Thymus (tissue), 11 donors: ENCODE measurements at regions not wholly inside any gene's neighbourhood (a gene's known extent, or its start where the extent isn't known, plus 50 kb on each side); places are given as distances from the start of the nearest gene placed in this dataset.

ENCODE experiments used
- DNase-seq, 9 donors: peaks; one replicate each; pipeline ENCODE4 v3.0.0-alpha.2; 2013; ENCODE audit warnings: low spot score in 9 of 9, low read depth in 6 of 9, missing footprints in 1 of 9
- H3K27ac ChIP-seq, 2 donors: one replicate each; pipeline ENCODE4 v1.5.1; 2013; ENCODE audit warnings: control low read depth in 1 of 2, low read depth in 1 of 2, low read length in 1 of 2, mild to moderate bottlenecking in 1 of 2, moderate library complexity in 1 of 2
- H3K27me3 ChIP-seq, 2 donors: one replicate each; pipeline ENCODE4 v1.5.1; 2013; ENCODE audit warnings: low read length in 1 of 2; ENCODE audit not compliant: control insufficient read depth in 2 of 2, insufficient read depth in 1 of 2
- H3K36me3 ChIP-seq, 2 donors: one replicate each; pipeline ENCODE4 v1.5.1; 2013; ENCODE audit warnings: low read length in 1 of 2, mild to moderate bottlenecking in 1 of 2, moderate library complexity in 1 of 2; ENCODE audit not compliant: control insufficient read depth in 2 of 2, insufficient read depth in 2 of 2
- H3K4me1 ChIP-seq, 2 donors: one replicate each; pipeline ENCODE4 v1.5.1; 2013; ENCODE audit warnings: low read length in 2 of 2; ENCODE audit not compliant: control insufficient read depth in 2 of 2, insufficient read depth in 2 of 2
- H3K4me3 ChIP-seq, 2 donors: one replicate each; pipeline ENCODE4 v1.5.1; 2013; ENCODE audit warnings: low read length in 2 of 2, control low read depth in 1 of 2, mild to moderate bottlenecking in 1 of 2
- H3K9me3 ChIP-seq, 2 donors: one replicate each; pipeline ENCODE4 v1.5.1; 2013; ENCODE audit warnings: low read length in 1 of 2, mild to moderate bottlenecking in 1 of 2; ENCODE audit not compliant: control insufficient read depth in 2 of 2, insufficient read depth in 1 of 2
- WGBS: extraction: QIAGEN DNeasy Blood & Tissue Kit; methylation state at CpG from one replicate; pipeline ENCODE4 v1.1.7; 2013; 5-methylcytosine and 5-hydroxymethylcytosine counted together
- donor health status: healthy.

- H3K36me3 ChIP-seq, result no peaks in the 10 kb centered on the region
- no peak for DNase-seq
- no peak overlapping the region for H3K4me3 ChIP-seq
- peaks cover 14 to 25% of the 10 kb centered on the region in 2 donors for H3K4me1 ChIP-seq
- H3K9me3 ChIP-seq, result no peaks in the 10 kb centered on the region
- no peaks in the 10 kb centered on the region for H3K27me3 ChIP-seq
- no peak overlapping the region for H3K27ac ChIP-seq
Observed at GRCh38 chr14:55734731-55735130, 154.7 kb downstream of the KTN1 start.

GRCh38 chr14:55739967-55740648 is 160.1 kb downstream of the KTN1 start:
- no peak overlapping the region for H3K4me3 ChIP-seq
- H3K27ac ChIP-seq, result no peak overlapping the region
- no peaks in the 10 kb centered on the region for H3K27me3 ChIP-seq
- 85% methylated on average over 6 of the region's 6 CpGs for WGBS
- H3K4me1 ChIP-seq, result peaks cover 4 to 8% of the 10 kb centered on the region in 2 donors
- DNase-seq, result no peak
- H3K9me3 ChIP-seq, result no peaks in the 10 kb centered on the region
- H3K36me3 ChIP-seq, result no peaks in the 10 kb centered on the region

GRCh38 chr14:55740649-55740989 is 160.6 kb downstream of the KTN1 start:
- DNase-seq, result no peak
- 97% methylated on average over 3 of the region's 3 CpGs for WGBS
- peaks cover 5 to 13% of the 10 kb centered on the region in 2 donors for H3K4me1 ChIP-seq
- no peak overlapping the region for H3K27ac ChIP-seq
- H3K4me3 ChIP-seq, result no peak overlapping the region
- no peaks in the 10 kb centered on the region for H3K27me3 ChIP-seq
- no peaks in the 10 kb centered on the region for H3K9me3 ChIP-seq
- H3K36me3 ChIP-seq, result no peaks in the 10 kb centered on the region

- H3K4me1 ChIP-seq, result peaks cover 8 to 20% of the 10 kb centered on the region in 2 donors
- no peak for DNase-seq
- no peaks in the 10 kb centered on the region for H3K27me3 ChIP-seq
- H3K9me3 ChIP-seq, result no peaks in the 10 kb centered on the region
- no peaks in the 10 kb centered on the region for H3K36me3 ChIP-seq
- no peak overlapping the region for H3K4me3 ChIP-seq
- WGBS, result 86% methylated on average over 5 of the region's 5 CpGs
- no peak overlapping the region for H3K27ac ChIP-seq
Observed at GRCh38 chr14:55741240-55741639, 161.2 kb downstream of the KTN1 start.

- no peak for DNase-seq
- no peak overlapping the region for H3K4me3 ChIP-seq
- no peaks in the 10 kb centered on the region for H3K9me3 ChIP-seq
- H3K36me3 ChIP-seq, result no peaks in the 10 kb centered on the region
- no peak overlapping the region for H3K27ac ChIP-seq
- H3K27me3 ChIP-seq, result no peaks in the 10 kb centered on the region
- WGBS, result 91% methylated on average over 6 of the region's 6 CpGs
- H3K4me1 ChIP-seq, result peaks cover 28 to 43% of the 10 kb centered on the region in 2 donors
Observed at GRCh38 chr14:55743551-55743950, 163.5 kb downstream of the KTN1 start.

GRCh38 chr14:55744321-55744720 is 164.3 kb downstream of the KTN1 start:
- Histone ChIP-seq H3K27ac (peak overlapping the region in 1 of 2 donors; percentile 23), H3K27me3 (no peaks in the 10 kb centered on the region), H3K9me3 (no peaks in the 10 kb centered on the region), H3K4me3 (no peak overlapping the region), H3K36me3 (no peaks in the 10 kb centered on the region), H3K4me1 (peaks cover 36 to 50% of the 10 kb centered on the region in 2 donors)
- WGBS, result 98% methylated on average over 4 of the region's 4 CpGs
- no peak for DNase-seq

GRCh38 chr14:55745906-55746305 is 165.9 kb downstream of the KTN1 start:
- Histone ChIP-seq H3K4me3 (no peak overlapping the region), H3K4me1 (peaks cover 46 to 61% of the 10 kb centered on the region in 2 donors), H3K27ac (peak overlapping the region in 1 of 2 donors; percentile 99), H3K27me3 (no peaks in the 10 kb centered on the region), H3K9me3 (no peaks in the 10 kb centered on the region), H3K36me3 (no peaks in the 10 kb centered on the region)
- peak in 1 of 9 donors; percentile 40 for DNase-seq
- WGBS, result 98% methylated on average over 7 of the region's 7 CpGs

- H3K9me3 ChIP-seq, result no peaks in the 10 kb centered on the region
- WGBS, result 96% methylated on average over 2 of the region's 2 CpGs
Observed at GRCh38 chr14:55746558-55746957, 166.6 kb downstream of the KTN1 start.

GRCh38 chr14:55747186-55747585 is 167.2 kb downstream of the KTN1 start:
- Histone ChIP-seq H3K9me3 (no peaks in the 10 kb centered on the region), H3K4me3 (no peak overlapping the region), H3K36me3 (no peaks in the 10 kb centered on the region), H3K27me3 (no peaks in the 10 kb centered on the region), H3K27ac (peak overlapping the region; percentile 46 to 99), H3K4me1 (peaks cover 57 to 74% of the 10 kb centered on the region in 2 donors)
- WGBS, result 96% methylated on average over 6 of the region's 6 CpGs
- DNase-seq, result peak in 1 of 9 donors; percentile 18

More at GRCh38 chr14:55746558-55746957, 166.6 kb downstream of the KTN1 start:
- DNase-seq, result no peak
- H3K36me3 ChIP-seq, result no peaks in the 10 kb centered on the region
- peaks cover 53 to 67% of the 10 kb centered on the region in 2 donors for H3K4me1 ChIP-seq
- no peaks in the 10 kb centered on the region for H3K27me3 ChIP-seq
- no peak overlapping the region for H3K4me3 ChIP-seq
- peak overlapping the region in 1 of 2 donors; percentile 99 for H3K27ac ChIP-seq
